B cell (primary cell): ENCODE measurements at regions not wholly inside any gene's neighbourhood (a gene's known extent, or its start where the extent isn't known, plus 50 kb on each side); places are given as distances from the start of the nearest gene placed in this dataset.

ENCODE experiments used
- ATAC-seq: fragments of 200-7000 bp; cut with Tn5 transposase; one replicate; pipeline ENCODE4 v1.10.0; 2021; ENCODE audit warnings: low read depth, mild to moderate bottlenecking, moderate number of reproducible peaks, moderate library complexity
- CTCF ChIA-PET: fragments of 350-600 bp; sonication (Branson Sonifier 250); formaldehyde crosslinking; loops from one replicate; lab custom pipeline; 2021; ENCODE audit warnings: antibody characterized with exemption, inconsistent platforms; lab: Charles Lee
- POLR2A ChIA-PET: fragments of 350-600 bp; sonication (Branson Sonifier 250); formaldehyde crosslinking; loops from one replicate; lab custom pipeline; 2021; ENCODE audit warnings: antibody characterized with exemption; lab: Charles Lee
- DNase-seq: peaks from one replicate; pipeline ENCODE4 v3.0.0; 2013
- H2AFZ ChIP-seq: 2 replicates; pipeline ENCODE4 v1.6.1; 2012; ENCODE audit warnings: mild to moderate bottlenecking, low read depth, low read length; ENCODE audit not compliant: insufficient read depth, poor library complexity, severe bottlenecking
- H3K27ac ChIP-seq, 2 donors: 1 replicate in 1 of 2; 2 replicates in 1 of 2; pipeline ENCODE4 v1.5.1; 2012 to 2013; ENCODE audit warnings: low read length in 2 of 2, mild to moderate bottlenecking in 2 of 2, moderate library complexity in 1 of 2
- H3K27me3 ChIP-seq, 4 experiments: fragments of 200-600 bp in 1 of 4; sonication (generic) in 1 of 4; replicated peaks in 1 of 4; 1 replicate in 2 of 4; 2 replicates in 2 of 4; pipeline versions ENCODE4 v1.6.1 to v1.7.0; 2013 to 2016; ENCODE audit warnings: low read length in 3 of 4, mild to moderate bottlenecking in 2 of 4, mixed read lengths in 1 of 4, moderate library complexity in 1 of 4; ENCODE audit not compliant: insufficient read depth in 4 of 4, control insufficient read depth in 3 of 4; ENCODE audit errors: control extremely low read depth in 1 of 4
- H3K36me3 ChIP-seq, 2 experiments: replicated peaks in 1 of 2; 1 replicate in 1 of 2; 2 replicates in 1 of 2; pipeline versions ENCODE4 v1.6.1 to v1.7.1; 2013; ENCODE audit warnings: low read length in 1 of 2; ENCODE audit not compliant: insufficient read depth in 2 of 2, control insufficient read depth in 1 of 2; ENCODE audit errors: control extremely low read depth in 1 of 2, extremely low read depth in 1 of 2
- H3K4me1 ChIP-seq, 2 donors: fragments of 200-600 bp in 1 of 2; sonication (generic) in 1 of 2; 1 replicate in 1 of 2; 2 replicates in 1 of 2; pipeline versions ENCODE4 v1.5.1 to v1.6.1; 2013 to 2017; ENCODE audit warnings: low read length in 2 of 2; ENCODE audit not compliant: control insufficient read depth in 2 of 2, insufficient read depth in 2 of 2
- H3K4me2 ChIP-seq: replicated peaks from 2 replicates; pipeline ENCODE3; 2012; ENCODE audit warnings: mild to moderate bottlenecking, low read depth, low read length; ENCODE audit not compliant: poor library complexity, severe bottlenecking
- H3K4me3 ChIP-seq, 5 experiments: fragments of 200-600 bp in 1 of 5; sonication (generic) in 1 of 5; 1 replicate in 3 of 5; 2 replicates in 2 of 5; pipeline versions ENCODE4 v1.5.1 to v1.7.0; 2011 to 2016; ENCODE audit warnings: low read length in 4 of 5, mild to moderate bottlenecking in 4 of 5, low read depth in 2 of 5, control low read depth in 1 of 5, moderate library complexity in 1 of 5; ENCODE audit not compliant: insufficient read depth in 1 of 5; ENCODE audit errors: control extremely low read depth in 1 of 5, extremely low read depth in 1 of 5
- H3K79me2 ChIP-seq: fragments of 200-600 bp; sonication (generic); one replicate; pipeline ENCODE4 v1.6.0; 2016; ENCODE audit warnings: low read length; ENCODE audit not compliant: control insufficient read depth, insufficient read depth
- H3K9ac ChIP-seq: fragments of 200-600 bp; sonication (generic); 2 replicates; pipeline ENCODE4 v1.6.1; 2017; ENCODE audit warnings: mild to moderate bottlenecking, low read length, moderate library complexity
- H3K9me3 ChIP-seq, 3 donors: one replicate each; pipeline versions ENCODE4 v1.6.1 to v1.7.1; 2013; ENCODE audit warnings: low read length in 2 of 3; ENCODE audit not compliant: control insufficient read depth in 2 of 3, insufficient read depth in 1 of 3; ENCODE audit errors: control extremely low read depth in 1 of 3
- H4K20me1 ChIP-seq: 2 replicates; pipeline ENCODE4 v1.6.0; 2012; ENCODE audit warnings: mild to moderate bottlenecking, low read length; ENCODE audit not compliant: insufficient read depth, control insufficient read depth, poor library complexity, severe bottlenecking
- H3K27ac Mint-ChIP-seq: one replicate; pipeline ENCODE4 v1.8.0; 2021; ENCODE audit warnings: mixed read lengths
- H3K27me3 Mint-ChIP-seq: one replicate; pipeline ENCODE4 v1.8.0; 2021; ENCODE audit warnings: mixed read lengths
- H3K4me1 Mint-ChIP-seq: one replicate; pipeline ENCODE4 v1.8.0; 2021; ENCODE audit warnings: mixed read lengths
- H3K4me3 Mint-ChIP-seq: one replicate; pipeline ENCODE4 v1.8.0; 2021; ENCODE audit warnings: mixed read lengths
- H3K9me3 Mint-ChIP-seq: one replicate; pipeline ENCODE4 v1.8.0; 2022; ENCODE audit warnings: mixed read lengths; ENCODE audit not compliant: insufficient read depth
- EZH2 ChIP-seq: IDR thresholded peaks from 2 replicates; pipeline ENCODE4 v1.6.1; 2012; ENCODE audit warnings: borderline replicate concordance, low read depth, mild to moderate bottlenecking, moderate library complexity, low read length; ENCODE audit not compliant: insufficient read depth, poor library complexity, severe bottlenecking
- whole genome bisulfite sequencing: methylation state at CpG from one replicate; pipeline ENCODE4 v1.1.5; 2013; ENCODE audit warnings: missing lambda C conversion rate; ENCODE audit not compliant: insufficient coverage; 5-methylcytosine and 5-hydroxymethylcytosine counted together
- intact Hi-C: fragments of 100-400 bp; cut with micrococcal nuclease; formaldehyde crosslinking; loops from one replicate; pipeline ENCODE4 v1.10.0; 2022
- TF ChIP-seq, protein P1 (sequence below): fragments of 200-600 bp; IDR thresholded peaks from one replicate; pipeline ENCODE4 v1.8.0; 2022; ENCODE audit warnings: antibody characterized with exemption, mild to moderate bottlenecking

DNA sequence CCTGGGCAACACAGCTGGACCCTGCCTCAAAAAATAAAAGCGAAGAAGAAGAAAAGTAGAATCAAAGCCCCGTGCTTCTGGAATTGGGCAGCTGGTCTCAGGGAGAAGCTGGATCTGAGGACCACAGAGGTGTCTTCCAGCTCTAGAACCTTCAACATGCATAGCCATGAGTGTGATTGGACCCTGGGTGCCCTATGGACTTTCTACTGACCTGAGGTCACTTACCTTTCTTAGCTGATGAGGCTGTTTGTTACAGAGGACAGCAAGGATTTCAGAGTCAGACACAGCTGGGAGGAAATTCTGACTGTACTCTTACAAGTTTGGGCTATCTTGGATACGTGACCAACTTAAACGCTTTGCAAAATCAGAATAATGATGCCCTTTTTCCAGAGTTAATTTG, 82.4 kb upstream of the GATA6 start:
- DNase-seq, result no peak
- no peaks in the 10 kb centered on the region for H3K27me3 ChIP-seq
- H3K79me2 ChIP-seq, result no peaks in the 10 kb centered on the region
- H3K9ac ChIP-seq, result no peak overlapping the region
- no peak overlapping the region for H3K4me3 Mint-ChIP-seq
- H3K9me3 ChIP-seq, result peaks cover 0 to 4% (median 0%) of the 10 kb centered on the region in 3 donors
- no peak overlapping the region for H3K27ac ChIP-seq
- ChIA-PET POLR2A (no interaction called here), CTCF (no interaction called here)
- intact Hi-C loops, result no loop called here
- no peaks in the 10 kb centered on the region for H3K27me3 Mint-ChIP-seq
- H3K36me3 ChIP-seq, result no peaks in the 10 kb centered on the region
- no peaks in the 10 kb centered on the region for H4K20me1 ChIP-seq
- H3K4me3 ChIP-seq, result no peak overlapping the region
- WGBS, result 94% methylated on average over 2 of the region's 4 CpGs
- H3K9me3 Mint-ChIP-seq, result no peaks in the 10 kb centered on the region
- TF ChIP-seq EZH2, result no peak
- TF ChIP-seq, protein P1, sequence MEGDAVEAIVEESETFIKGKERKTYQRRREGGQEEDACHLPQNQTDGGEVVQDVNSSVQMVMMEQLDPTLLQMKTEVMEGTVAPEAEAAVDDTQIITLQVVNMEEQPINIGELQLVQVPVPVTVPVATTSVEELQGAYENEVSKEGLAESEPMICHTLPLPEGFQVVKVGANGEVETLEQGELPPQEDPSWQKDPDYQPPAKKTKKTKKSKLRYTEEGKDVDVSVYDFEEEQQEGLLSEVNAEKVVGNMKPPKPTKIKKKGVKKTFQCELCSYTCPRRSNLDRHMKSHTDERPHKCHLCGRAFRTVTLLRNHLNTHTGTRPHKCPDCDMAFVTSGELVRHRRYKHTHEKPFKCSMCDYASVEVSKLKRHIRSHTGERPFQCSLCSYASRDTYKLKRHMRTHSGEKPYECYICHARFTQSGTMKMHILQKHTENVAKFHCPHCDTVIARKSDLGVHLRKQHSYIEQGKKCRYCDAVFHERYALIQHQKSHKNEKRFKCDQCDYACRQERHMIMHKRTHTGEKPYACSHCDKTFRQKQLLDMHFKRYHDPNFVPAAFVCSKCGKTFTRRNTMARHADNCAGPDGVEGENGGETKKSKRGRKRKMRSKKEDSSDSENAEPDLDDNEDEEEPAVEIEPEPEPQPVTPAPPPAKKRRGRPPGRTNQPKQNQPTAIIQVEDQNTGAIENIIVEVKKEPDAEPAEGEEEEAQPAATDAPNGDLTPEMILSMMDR, result no peak
- no peaks in the 10 kb centered on the region for H3K4me1 Mint-ChIP-seq
- no peaks in the 10 kb centered on the region for H3K4me1 ChIP-seq
- no peak overlapping the region for H2AFZ ChIP-seq
- no peak overlapping the region for H3K27ac Mint-ChIP-seq
- H3K4me2 ChIP-seq, result no peak overlapping the region
- ATAC-seq, result no peak

DNA sequence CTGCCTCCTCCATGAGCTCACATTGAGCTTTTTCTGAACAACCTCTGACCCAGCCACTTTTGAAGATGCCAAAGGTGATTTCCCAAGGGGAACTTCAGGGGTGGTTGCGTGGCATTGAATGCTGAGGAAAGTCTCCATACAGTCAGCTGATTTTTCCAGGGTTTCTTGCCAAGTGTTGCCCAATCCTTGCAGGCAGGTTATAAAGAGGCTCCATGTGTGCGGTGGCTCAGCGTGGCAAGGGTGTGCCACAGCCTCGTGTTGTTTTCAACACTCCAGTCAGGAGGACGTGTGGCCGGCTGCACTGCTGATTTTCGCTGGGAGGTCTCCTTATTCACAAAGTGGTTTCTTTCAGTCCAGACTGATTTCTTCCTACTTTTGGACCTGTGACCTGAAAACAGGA, 81.4 kb upstream of the GATA6 start:
- no peak overlapping the region for H2AFZ ChIP-seq
- ChIA-PET POLR2A (no interaction called here), CTCF (no interaction called here)
- Mint-ChIP-seq H3K4me1 (no peaks in the 10 kb centered on the region), H3K4me3 (no peak overlapping the region), H3K27ac (no peak overlapping the region), H3K27me3 (no peaks in the 10 kb centered on the region), H3K9me3 (no peaks in the 10 kb centered on the region)
- H3K36me3 ChIP-seq, result no peaks in the 10 kb centered on the region
- TF ChIP-seq EZH2, result no peak
- TF ChIP-seq, protein P1, result no peak
- H3K27me3 ChIP-seq, result no peaks in the 10 kb centered on the region
- H3K4me3 ChIP-seq, result no peak overlapping the region
- H3K9me3 ChIP-seq, result peaks cover 0 to 3% (median 0%) of the 10 kb centered on the region in 3 donors
- no peaks in the 10 kb centered on the region for H3K79me2 ChIP-seq
- no peak for DNase-seq
- no peaks in the 10 kb centered on the region for H4K20me1 ChIP-seq
- no peak overlapping the region for H3K9ac ChIP-seq
- no peak overlapping the region for H3K4me2 ChIP-seq
- no peak overlapping the region for H3K27ac ChIP-seq
- no peaks in the 10 kb centered on the region for H3K4me1 ChIP-seq
- intact Hi-C loops, result no loop called here
- no peak for ATAC-seq
- 84% methylated on average over 7 of the region's 7 CpGs for WGBS
